NCI-H146 (cell line): ENCODE measurements at regions not wholly inside any gene's neighbourhood (a gene's known extent, or its start where the extent isn't known, plus 50 kb on each side); places are given as distances from the start of the nearest gene placed in this dataset.
A peak's percentile ranks its signal among the peaks of the same experiment; 100 is the strongest.

Experiments used
- DNase-seq: peaks from one replicate; lab custom pipeline; 2025; lab: John Stamatoyannopoulos, UW

DNA sequence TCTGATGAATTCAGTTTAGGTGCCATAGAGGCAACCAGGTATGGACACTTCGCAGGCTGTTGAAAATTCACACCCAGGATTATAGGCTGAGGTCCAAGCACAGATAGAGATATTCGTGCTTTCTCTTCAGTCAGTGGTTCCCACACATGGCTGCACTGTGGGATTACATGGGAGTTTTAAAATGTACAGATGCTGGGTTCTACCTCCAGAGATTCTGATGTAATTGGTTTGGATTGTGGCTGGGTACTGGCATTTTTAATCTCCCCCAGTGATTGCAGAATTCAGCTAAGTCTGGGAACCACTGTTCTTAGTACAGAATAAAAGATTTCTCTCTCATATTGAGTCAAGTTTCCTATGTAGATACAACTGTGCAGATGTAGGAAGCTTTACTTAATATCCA, 91.6 kb downstream of the FOXB1 start:
- no peak for DNase-seq

- DNase-seq, result no peak
These were observed 92.0 kb downstream of the FOXB1 start for GRCh38 chr15:60096157-60096556.

GRCh38 chr15:60101416-60101815, 97.3 kb downstream of the FOXB1 start:
- no peak for DNase-seq

GRCh38 chr15:60102748-60103147, 98.6 kb downstream of the FOXB1 start:
- DNase-seq, result no peak

DNA sequence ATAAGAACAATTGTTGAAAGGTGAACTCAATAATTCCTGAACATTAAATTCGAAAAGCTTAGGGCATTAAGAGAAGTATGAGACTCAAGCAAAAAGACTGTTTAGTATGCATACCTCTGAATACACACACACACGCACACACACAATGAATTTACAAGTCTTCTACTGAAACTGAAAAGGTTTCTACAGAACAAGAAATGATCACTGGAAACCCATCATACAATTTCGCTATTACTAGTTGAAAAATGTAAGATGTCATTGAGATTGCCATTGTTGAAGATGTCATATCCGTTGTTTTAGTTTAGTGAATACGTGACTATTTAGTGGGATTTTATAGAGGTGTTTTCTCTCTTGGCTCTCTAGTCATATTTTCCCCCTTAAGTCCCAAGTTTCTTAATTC, 106.8 kb downstream of the FOXB1 start:
- no peak for DNase-seq

DNA sequence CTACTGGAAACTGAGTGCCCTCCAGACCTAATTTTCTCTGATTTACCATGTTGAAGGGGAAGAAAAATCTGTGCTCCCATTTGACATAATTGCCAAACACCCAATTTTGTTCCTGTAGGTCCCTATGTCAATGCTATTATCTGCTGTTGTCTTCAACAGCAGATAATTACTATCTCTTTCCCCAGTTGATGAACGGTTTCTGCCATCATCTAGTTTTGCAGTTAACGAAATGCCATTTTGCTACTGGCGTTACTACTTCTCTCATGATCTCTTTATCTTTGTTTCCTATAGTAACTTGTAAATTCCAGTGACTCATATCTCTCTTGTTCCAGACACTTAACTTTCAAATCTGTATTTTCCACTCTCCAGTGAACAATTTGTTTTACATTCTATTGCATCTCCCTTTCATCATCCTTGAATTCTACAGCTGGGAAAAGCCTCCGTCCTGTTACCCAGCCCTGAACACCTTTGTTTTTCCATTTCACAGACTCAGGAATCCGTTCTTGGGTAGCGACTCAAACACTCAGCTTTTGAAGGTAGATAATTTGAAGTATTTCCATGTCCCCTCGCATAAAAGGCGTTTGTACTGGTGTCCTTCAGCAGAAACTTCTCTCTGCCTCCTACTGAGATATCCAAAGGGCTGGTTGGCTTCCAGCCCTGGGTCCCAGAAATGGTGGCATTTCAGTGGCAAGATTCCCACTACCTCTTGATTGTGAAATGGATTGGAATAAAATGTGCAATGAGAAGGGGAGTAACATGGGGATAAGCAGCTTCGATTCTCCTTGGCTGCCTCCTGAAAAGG, 111.7 kb downstream of the FOXB1 start:
- no peak for DNase-seq

DNA sequence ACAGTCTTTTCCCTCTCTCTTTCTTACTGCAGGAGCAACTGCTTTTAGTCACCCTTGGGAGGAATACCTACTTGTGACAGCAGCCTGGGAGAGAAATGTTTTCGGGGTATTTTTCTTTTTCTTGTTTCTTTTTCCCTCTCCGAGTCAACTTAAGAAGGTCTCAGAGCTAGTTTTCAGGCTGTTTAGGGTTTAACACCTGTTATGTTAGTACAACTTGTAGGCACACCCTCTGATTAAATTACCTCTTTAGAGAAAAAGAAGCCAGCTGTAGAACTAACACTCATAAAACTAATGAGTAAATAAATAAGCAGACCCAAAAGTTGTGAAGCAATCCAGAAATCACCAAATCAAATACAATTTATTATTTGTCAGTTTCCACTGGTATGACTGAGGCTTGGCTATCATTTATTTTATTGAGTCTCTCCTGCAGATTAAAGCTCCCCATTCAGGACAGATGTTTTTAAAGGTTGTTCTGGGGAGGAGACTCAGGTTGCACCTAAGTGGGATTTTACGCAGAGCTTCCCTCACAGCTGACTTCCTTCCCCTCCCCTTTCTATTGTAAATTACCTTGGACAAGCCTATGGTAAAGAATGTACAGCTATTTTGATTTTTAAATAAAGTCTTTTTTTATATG, 112.5 kb downstream of the FOXB1 start:
- no peak for DNase-seq

- no peak for DNase-seq
These were observed 114.0 kb downstream of the FOXB1 start for GRCh38 chr15:60118146-60118545.

DNA sequence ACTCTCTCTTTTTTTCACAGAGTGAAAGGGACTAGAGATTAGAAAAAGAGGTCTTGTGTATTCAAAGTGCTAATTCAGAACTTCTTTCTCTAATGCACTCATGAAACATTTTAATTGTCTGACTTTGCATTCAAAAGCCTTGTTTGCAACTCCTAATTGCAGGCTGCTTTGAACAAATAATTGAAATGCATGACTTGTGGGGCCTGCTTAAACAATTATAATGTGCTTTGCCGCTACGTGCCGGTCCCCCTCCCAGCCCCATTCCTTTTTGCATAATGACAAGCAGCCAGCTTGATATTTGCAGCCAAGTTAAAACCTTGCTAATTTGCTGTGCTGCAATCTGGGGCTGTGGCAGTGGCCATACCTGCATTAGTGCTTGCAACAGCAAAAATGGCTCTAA, 114.5 kb downstream of the FOXB1 start:
- no peak for DNase-seq

DNA sequence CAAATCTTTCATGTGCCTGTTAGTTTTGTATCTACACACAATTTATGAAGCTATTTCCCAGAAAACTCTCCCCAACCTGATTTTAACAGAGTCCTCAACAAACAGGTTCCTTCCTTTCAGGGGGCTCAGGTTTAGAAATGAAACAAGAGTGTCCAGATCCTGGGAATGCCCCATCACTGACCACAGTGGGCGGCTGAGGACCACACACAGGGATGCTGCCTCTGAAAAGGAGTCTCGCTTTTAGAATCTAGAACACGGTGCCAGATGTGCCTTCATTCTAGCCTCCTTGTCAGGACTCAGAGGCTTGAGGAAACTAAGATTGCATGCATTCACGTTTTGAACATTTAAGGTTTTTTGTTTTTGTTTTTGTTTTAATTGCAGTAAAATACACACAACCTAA, 115.0 kb downstream of the FOXB1 start:
- no peak for DNase-seq

GRCh38 chr15:60120100-60120499, 116.0 kb downstream of the FOXB1 start:
- DNase-seq, result no peak

GRCh38 chr15:60121845-60122244, 117.7 kb downstream of the FOXB1 start:
- DNase-seq, result no peak

GRCh38 chr15:60122691-60123090, 118.6 kb downstream of the FOXB1 start:
- no peak for DNase-seq

- DNase-seq, result no peak
These were observed 120.5 kb downstream of the FOXB1 start for GRCh38 chr15:60124460-60125070.

DNA sequence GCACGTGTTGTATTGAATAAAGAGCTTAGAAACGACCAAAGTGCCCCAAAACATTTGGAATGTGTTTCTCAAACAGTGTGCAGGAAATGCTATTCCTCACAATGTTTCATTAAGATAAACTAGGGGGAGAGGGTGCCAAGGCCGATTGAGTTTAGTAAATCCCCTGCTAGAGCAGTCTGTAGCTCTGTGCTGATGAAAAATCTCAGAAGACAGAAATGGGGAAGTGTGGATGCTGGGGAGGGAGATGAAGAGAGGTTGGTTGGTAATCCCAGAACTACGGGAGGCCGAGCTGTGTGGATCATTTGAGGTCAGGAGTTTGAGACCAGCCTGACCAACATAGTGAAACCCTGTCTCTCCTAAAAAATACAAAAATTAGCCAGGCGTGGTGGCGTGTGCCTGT, 121.2 kb downstream of the FOXB1 start:
- no peak for DNase-seq

DNA sequence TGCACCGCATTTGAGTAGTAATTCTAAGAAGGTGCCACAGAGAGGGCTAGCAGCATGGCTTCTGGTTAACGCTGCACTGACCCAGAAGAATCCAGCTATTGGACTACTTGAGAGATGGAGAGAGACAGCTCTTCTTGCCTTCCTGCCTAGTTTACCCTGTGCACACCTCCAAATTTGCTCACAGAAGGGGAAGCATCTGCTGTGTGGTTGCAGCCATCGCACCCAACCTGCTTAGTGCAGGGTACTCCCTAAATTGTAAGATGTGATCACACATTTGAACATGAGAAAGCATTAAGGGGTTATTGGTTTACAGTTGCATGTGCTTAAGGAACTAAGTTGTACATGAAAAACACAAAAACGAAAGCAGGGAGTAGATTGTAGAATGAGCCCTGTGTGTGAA, 122.1 kb downstream of the FOXB1 start:
- no peak for DNase-seq

DNA sequence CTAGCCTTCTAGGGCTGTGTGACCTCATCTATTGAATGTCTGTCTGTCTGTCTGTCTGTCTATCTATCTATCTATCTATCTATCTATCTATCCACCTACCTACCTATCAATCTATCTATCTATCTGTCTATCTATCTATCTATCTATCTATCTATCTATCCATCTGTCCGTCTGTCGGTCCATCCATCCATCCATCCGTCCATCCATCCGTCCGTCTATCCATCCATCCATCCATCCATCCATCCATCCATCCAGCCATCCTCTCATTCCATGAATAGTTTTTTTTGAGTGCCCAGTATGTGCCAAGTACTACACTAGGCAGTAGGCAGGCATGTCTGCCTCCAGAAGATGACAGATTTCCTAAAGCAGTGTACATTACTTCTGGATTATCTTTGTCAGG, 122.5 kb downstream of the FOXB1 start:
- no peak for DNase-seq

- no peak for DNase-seq
These were observed 123.9 kb downstream of the FOXB1 start for GRCh38 chr15:60128000-60128376.

- DNase-seq, result no peak
These were observed 124.6 kb downstream of the FOXB1 start for GRCh38 chr15:60128710-60129109.

- DNase-seq, result no peak
These were observed 126.3 kb downstream of the FOXB1 start for GRCh38 chr15:60130398-60130797.

DNA sequence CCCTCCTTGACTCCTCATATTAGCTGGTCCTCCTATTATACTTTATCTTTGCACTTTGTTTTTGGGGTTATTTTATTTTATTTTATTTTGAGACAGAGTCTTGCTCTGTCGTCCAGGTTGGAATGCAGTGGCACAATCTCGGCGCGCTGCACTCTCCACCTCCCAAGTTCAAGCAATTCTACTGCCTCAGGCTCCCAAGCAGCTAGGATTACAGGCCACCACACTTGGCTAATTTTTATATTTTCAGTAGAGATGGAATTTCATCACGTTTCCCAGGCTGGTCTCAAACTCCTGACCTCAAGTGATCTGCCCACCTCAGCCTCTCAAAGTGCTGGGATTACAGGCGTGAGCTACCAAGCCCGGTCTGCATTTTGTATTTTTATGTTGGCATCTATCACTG, 126.7 kb downstream of the FOXB1 start:
- DNase-seq, result no peak

GRCh38 chr15:60134609-60135008, 130.5 kb downstream of the FOXB1 start:
- peak; percentile 19 for DNase-seq

DNA sequence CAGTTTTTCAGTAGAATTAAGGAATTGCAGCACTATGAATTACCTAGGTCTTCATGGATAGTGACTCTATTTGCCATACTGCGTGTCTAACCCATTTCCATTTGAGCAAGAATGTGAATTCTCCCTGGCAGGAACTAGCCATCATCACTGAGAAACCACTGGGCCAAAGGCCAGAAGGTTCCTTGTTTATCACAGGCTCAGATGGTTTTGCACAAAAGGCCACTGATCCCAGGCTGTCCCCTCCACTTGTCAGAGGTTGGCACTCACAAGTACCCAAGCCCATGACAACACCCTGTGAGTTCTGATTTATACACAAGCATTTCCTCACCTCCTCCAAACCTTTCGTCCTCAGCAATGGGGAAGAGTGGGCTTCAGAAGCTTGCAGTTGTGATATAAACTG, 131.8 kb downstream of the FOXB1 start:
- DNase-seq, result no peak
